NCI-H82 (cell line): ENCODE measurements at regions not wholly inside any gene's neighbourhood (a gene's known extent, or its start where the extent isn't known, plus 50 kb on each side); places are given as distances from the start of the nearest gene placed in this dataset.

ENCODE experiments used
- DNase-seq: peaks from one replicate; lab custom pipeline; 2025; lab: John Stamatoyannopoulos, UW

DNA sequence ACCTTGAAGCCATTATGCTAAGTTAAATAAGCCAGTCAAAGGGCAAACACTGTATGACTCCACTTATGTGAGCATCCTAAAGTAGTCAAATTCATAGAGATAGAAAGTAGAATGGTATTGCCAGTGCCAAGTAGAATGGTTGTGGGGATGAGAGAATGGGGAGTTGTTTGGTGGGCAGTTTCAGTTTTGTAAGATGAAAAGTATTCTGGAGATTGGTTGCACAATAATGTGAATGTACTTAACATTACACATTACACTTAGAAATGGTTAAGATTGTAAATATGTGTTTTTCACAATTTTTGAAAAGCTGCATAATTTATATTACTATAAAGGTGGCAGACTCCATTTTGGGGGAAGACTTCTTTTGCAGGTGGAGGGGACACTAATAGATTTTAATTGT is 51.3 kb upstream of the CARMIL1 start:
- no peak for DNase-seq
